ENCODE measurements at regions not wholly inside any gene's neighbourhood (a gene's known extent, or its start where the extent isn't known, plus 50 kb on each side); places are given as distances from the start of the nearest gene placed in this dataset.

- no peak for TF ChIP-seq CTCF (conservative IDR thresholded peaks at IDR 0.05 in 1 of 2, IDR thresholded peaks at IDR 0.05 in 1 of 2; ENCODE audit: extremely low read depth in 1 of 2, insufficient read depth in 1 of 2, low read depth in 1 of 2, low read length in 2 of 2)
- TF ChIP-seq EZH2 (IDR thresholded peaks at IDR 0.05; ENCODE audit: borderline replicate concordance, low read length): no peak
These were observed 163.2 kb upstream of the ARID1B start for GRCh38 chr6:156613996-156614395.

Data from mammary epithelial cell (primary cell).